ENCODE measurements at regions not wholly inside any gene's neighbourhood (a gene's known extent, or its start where the extent isn't known, plus 50 kb on each side); places are given as distances from the start of the nearest gene placed in this dataset.

GRCh38 chr3:1015826-1016225 lies 77.0 kb upstream of the CNTN6 start:
- Histone ChIP-seq H3K9me3 (ENCODE audit: low read length) (no peaks in the 10 kb centered on the region), H3K4me1 (ENCODE audit: insufficient read depth, low read length) (no peaks in the 10 kb centered on the region), H2AFZ (ENCODE audit: low read depth, low read length) (no peak overlapping the region), H3K36me3 (ENCODE audit: insufficient read depth, low read length) (no peaks in the 10 kb centered on the region), H3K27me3 (ENCODE audit: insufficient read depth, low read length) (no peaks in the 10 kb centered on the region), H3K4me3 (ENCODE audit: low read length) (no peak overlapping the region)

GRCh38 chr3:1017870-1018269 lies 75.0 kb upstream of the CNTN6 start:
- no peaks in the 10 kb centered on the region for H3K36me3 ChIP-seq (ENCODE audit: insufficient read depth, low read length)
- no peaks in the 10 kb centered on the region for H3K4me1 ChIP-seq (ENCODE audit: insufficient read depth, low read length)
- no peaks in the 10 kb centered on the region for H3K27me3 ChIP-seq (ENCODE audit: insufficient read depth, low read length)
- H2AFZ ChIP-seq (ENCODE audit: low read depth, low read length), result no peak overlapping the region
- no peak overlapping the region for H3K4me3 ChIP-seq (ENCODE audit: low read length)
- H3K9me3 ChIP-seq (ENCODE audit: low read length), result no peaks in the 10 kb centered on the region

- H3K4me1 ChIP-seq (ENCODE audit: insufficient read depth, low read length), result no peaks in the 10 kb centered on the region
- H3K9me3 ChIP-seq (ENCODE audit: low read length), result no peaks in the 10 kb centered on the region
- H3K27me3 ChIP-seq (ENCODE audit: insufficient read depth, low read length), result no peaks in the 10 kb centered on the region
- no peak overlapping the region for H3K4me3 ChIP-seq (ENCODE audit: low read length)
- no peaks in the 10 kb centered on the region for H3K36me3 ChIP-seq (ENCODE audit: insufficient read depth, low read length)
- no peak overlapping the region for H2AFZ ChIP-seq (ENCODE audit: low read depth, low read length)
These were observed 73.7 kb upstream of the CNTN6 start for GRCh38 chr3:1019157-1019556.

GRCh38 chr3:1026395-1026794 lies 66.4 kb upstream of the CNTN6 start:
- no peak overlapping the region for H2AFZ ChIP-seq (ENCODE audit: low read depth, low read length)
- H3K9me3 ChIP-seq (ENCODE audit: low read length), result no peaks in the 10 kb centered on the region
- H3K4me1 ChIP-seq (ENCODE audit: insufficient read depth, low read length), result no peaks in the 10 kb centered on the region
- H3K27me3 ChIP-seq (ENCODE audit: insufficient read depth, low read length), result no peaks in the 10 kb centered on the region
- no peak overlapping the region for H3K4me3 ChIP-seq (ENCODE audit: low read length)
- H3K36me3 ChIP-seq (ENCODE audit: insufficient read depth, low read length), result no peaks in the 10 kb centered on the region

GRCh38 chr3:1036207-1036826 lies 56.5 kb upstream of the CNTN6 start:
- H3K4me1 ChIP-seq (ENCODE audit: insufficient read depth, low read length), result no peaks in the 10 kb centered on the region
- no peaks in the 10 kb centered on the region for H3K36me3 ChIP-seq (ENCODE audit: insufficient read depth, low read length)
- no peaks in the 10 kb centered on the region for H3K27me3 ChIP-seq (ENCODE audit: insufficient read depth, low read length)
- no peak overlapping the region for H2AFZ ChIP-seq (ENCODE audit: low read depth, low read length)
- no peaks in the 10 kb centered on the region for H3K9me3 ChIP-seq (ENCODE audit: low read length)
- no peak overlapping the region for H3K4me3 ChIP-seq (ENCODE audit: low read length)

- no peaks in the 10 kb centered on the region for H3K4me1 ChIP-seq (ENCODE audit: insufficient read depth, low read length)
- H3K27me3 ChIP-seq (ENCODE audit: insufficient read depth, low read length), result no peaks in the 10 kb centered on the region
- no peak overlapping the region for H3K4me3 ChIP-seq (ENCODE audit: low read length)
- no peaks in the 10 kb centered on the region for H3K9me3 ChIP-seq (ENCODE audit: low read length)
- no peaks in the 10 kb centered on the region for H3K36me3 ChIP-seq (ENCODE audit: insufficient read depth, low read length)
- H2AFZ ChIP-seq (ENCODE audit: low read depth, low read length), result no peak overlapping the region
These were observed 55.2 kb upstream of the CNTN6 start for GRCh38 chr3:1037631-1038030.
